Stomach (tissue), 4 donors: ENCODE measurements at regions not wholly inside any gene's neighbourhood (a gene's known extent, or its start where the extent isn't known, plus 50 kb on each side); places are given as distances from the start of the nearest gene placed in this dataset.

Experiments
- CTCF ChIP-seq, 7 experiments: fragments of 450-650 bp in 4 of 7; fragments of 200-600 bp in 3 of 7; sonication (generic) in 3 of 7; IDR thresholded peaks; one replicate each; pipeline ENCODE4 v1.5.1; 2016 to 2019; ENCODE audit warnings: antibody characterized with exemption in 7 of 7, control low read depth in 2 of 7, mild to moderate bottlenecking in 1 of 7
- EP300 ChIP-seq: sonication (generic); formaldehyde crosslinking; IDR thresholded peaks from one replicate; pipeline ENCODE4 v1.6.1; 2017; ENCODE audit warnings: antibody characterized with exemption
- POLR2A ChIP-seq, 4 donors: fragments of 450-650 bp; IDR thresholded peaks; one replicate each; pipeline ENCODE4 v1.6.1; 2016; ENCODE audit warnings: antibody characterized with exemption in 4 of 4, control low read depth in 2 of 4, mild to moderate bottlenecking in 1 of 4, moderate library complexity in 1 of 4
- POLR2AphosphoS5 ChIP-seq, 3 donors: sonication (generic); formaldehyde crosslinking; IDR thresholded peaks; one replicate each; pipeline ENCODE4 v1.6.1; 2016; ENCODE audit warnings: antibody characterized with exemption in 3 of 3

DNA sequence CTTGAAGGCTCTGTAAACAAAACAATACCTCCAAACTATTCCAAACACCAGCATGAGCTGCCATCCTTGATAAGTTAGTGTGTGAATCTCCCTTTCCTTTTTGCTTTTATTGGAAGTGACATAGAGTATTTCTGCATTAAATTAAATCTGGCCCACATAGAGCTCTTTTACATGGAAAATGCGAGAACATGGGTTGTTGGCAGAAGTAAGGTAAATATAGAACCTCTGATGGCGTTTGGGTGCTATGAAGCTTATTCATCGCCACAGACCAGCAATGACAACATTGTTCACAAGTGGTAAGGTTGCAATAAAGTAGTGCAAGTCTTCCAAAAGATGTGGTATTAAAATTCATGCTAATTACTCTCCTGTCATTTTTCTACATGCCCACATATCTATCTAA lies 445.8 kb upstream of the JAG1 start:
- TF ChIP-seq POLR2A (IDR thresholded peaks at IDR 0.05) = no peak
- TF ChIP-seq CTCF (IDR thresholded peaks at IDR 0.05) = no peak
- no peak for TF ChIP-seq POLR2AphosphoS5 (IDR thresholded peaks at IDR 0.05)
- TF ChIP-seq EP300 = no peak
